NCI-H510A treated with DMSO at 0.1 percent for 48 hours (cell line): ENCODE measurements at regions not wholly inside any gene's neighbourhood (a gene's known extent, or its start where the extent isn't known, plus 50 kb on each side); places are given as distances from the start of the nearest gene placed in this dataset.

ENCODE experiments used
- DNase-seq: peaks from one replicate; lab custom pipeline; 2025; lab: John Stamatoyannopoulos, UW

DNA sequence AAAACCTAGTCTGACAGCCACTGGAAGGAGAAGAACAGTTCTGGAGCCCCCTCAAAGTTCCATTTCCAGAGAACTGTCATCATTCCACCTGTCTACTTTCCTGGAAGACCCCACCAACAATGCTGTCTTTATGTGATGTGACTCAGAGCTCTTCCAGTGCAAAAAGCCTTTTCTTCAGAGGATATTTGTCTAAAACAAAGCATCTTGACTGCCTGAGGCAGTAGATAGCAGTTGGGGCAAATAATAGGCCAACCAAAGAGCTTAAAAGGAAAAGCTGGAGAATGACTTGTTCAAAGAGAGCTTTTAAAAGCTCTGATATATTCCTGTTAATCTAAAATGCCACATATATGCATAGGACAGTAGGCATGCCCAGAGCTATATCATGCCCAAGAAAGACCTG lies 62.6 kb downstream of the MIS18A start:
- DNase-seq: no peak

DNA sequence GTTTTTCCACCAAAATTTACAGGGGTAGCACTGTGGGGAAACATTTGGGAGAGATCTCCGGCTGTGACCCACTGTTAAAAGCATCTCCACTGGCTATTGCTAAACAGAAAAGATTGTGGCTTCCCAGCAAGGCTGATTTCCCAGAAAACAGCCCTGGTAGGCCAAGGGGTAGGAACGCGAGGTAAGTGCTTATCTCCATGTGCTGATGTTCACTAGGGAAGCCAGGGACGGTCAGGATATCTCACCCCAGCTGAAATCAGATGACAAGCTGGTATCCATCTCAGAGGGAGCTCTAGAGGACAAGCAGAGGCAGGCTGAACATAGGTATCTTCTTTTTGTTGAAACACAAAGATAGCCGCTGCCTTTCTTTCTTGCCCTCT lies 63.6 kb downstream of the MIS18A start:
- no peak for DNase-seq

DNA sequence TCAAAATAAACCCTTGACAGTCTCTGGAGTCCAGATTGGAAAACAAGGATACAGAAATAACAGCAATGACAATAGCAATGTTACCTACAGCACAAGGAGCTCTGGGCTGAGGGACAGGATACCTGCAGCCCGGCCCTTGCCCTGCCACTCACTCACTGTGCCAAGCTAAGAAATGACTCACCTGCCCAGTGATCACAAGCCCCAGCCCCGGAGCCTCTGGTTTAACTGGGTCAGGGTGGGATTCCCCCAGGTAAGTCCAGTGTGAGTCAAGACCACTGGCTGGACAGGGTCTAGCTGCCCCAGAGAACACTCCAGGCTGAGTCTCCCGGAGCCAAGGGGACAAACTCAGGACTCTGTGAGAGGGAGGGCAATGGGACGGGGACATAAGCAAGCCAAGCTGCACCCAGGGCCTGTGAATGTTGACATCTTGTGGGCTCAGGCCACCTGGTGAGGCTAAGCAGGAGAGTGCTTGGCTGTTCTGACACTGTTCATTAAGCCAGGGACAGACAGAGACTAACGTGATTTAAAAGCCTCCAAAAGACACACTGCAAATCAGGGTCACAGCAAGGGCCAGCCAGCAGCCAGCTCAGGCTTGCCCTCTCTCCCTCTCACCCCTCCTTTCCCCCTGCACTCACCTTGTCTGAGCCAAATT lies 64.1 kb downstream of the MIS18A start:
- no peak for DNase-seq

DNA sequence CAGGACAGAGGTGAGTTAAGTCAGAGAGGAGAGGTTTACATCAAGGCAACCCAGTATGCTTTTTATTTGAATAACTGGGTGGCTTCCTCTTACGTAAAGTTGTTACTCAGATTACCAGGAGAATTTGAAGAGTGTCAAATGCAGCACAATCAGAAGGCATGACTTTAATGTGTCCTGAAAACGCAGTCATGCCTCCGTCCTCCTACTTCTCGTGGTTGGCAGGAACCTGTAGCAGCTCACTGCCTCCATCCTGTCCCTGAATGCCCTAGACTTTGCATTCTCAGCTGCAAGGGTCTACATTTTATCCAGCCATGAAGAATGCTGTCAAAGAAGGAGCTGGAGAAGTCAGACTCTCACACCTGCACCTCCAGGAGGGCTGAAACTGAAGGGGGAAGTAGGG lies 66.7 kb downstream of the MIS18A start:
- DNase-seq: no peak

DNA sequence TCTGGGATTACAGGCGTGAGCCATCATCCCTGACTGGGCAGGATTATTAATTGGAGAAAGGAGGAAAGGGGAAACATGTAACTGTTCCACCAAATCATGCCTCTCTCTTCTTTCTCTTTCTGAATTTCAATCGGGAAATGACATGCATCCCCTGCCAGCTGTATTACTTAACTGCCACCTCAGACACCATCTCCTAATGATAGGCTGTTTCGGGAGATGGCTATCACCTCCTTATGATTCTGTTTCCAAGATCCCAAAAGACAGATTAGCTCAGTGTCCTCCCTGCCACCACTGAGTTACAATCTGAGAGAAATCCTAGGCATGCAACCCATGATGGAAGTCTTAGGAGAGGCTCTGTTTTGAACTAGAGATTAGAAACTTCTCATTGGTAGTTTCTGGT lies 67.5 kb downstream of the MIS18A start:
- no peak for DNase-seq

DNA sequence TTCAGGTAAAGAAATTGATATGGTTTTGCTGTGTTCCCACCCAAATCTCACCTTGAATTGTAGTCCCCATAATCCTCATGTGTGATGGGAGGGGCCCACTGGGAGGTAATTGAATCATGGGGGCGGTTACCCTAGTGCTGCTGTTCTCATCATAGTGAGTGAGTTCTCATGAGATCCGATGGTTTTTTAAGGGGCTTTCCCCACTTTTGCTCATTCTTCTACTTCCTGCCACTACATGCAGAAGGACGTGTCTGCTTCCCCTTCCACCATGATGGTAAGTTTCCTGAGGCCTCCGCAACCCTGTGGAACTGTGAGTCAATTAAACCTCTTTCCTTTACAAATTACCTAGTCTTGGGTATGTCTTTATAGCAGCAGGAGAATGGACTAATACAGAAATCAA lies 69.3 kb downstream of the MIS18A start:
- no peak for DNase-seq

DNA sequence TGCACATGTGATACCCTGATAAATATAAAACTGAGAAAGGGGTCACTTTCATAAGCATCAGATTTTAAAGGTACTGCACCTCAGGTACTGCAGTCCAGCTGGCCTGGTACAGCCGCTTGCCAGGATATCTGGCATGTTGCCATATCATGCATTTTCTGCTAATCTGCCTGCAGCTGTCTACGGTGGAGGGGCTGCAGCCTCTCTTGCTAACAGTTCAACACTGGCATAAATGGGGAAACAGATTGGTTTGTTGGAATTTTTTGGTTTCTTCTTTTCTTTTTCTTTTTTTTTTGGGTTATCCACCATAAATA lies 71.5 kb downstream of the MIS18A start:
- peak; percentile 17 for DNase-seq

DNA sequence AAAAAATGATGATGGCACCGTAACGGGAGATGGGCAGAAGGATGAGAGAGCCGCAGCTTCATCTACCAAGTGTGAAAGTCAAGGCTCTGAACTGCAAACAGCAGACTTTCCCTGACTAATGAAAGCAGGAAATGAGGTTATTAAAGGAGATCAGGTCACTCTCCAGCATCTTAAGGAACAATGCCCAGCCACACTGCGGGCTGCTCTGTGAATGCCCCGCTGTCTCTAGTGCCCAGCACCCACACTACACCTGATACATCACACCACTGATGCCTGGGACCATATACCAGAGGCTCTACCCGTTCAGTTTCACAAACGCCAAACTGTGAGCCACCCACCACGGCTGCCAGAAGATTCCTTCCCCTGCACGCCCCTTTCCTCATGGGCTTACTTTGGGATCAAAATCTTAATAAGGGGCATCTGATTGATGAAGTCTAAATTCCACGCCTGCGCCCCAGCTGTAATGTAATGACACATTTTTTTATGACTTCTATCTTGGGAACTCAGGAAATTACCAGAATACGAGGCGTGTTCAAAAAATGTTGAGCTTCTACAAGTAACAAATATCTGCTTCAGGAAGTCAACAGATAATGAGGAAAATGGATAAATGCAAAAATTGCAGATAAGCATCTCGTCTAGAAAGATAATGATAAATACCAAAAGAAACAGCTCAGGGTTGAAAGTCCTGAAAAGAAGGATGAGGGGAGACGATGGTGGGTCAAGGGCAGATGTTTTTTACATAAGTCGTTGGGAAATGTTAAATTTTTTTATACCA lies 72.0 kb downstream of the MIS18A start:
- no peak for DNase-seq

DNA sequence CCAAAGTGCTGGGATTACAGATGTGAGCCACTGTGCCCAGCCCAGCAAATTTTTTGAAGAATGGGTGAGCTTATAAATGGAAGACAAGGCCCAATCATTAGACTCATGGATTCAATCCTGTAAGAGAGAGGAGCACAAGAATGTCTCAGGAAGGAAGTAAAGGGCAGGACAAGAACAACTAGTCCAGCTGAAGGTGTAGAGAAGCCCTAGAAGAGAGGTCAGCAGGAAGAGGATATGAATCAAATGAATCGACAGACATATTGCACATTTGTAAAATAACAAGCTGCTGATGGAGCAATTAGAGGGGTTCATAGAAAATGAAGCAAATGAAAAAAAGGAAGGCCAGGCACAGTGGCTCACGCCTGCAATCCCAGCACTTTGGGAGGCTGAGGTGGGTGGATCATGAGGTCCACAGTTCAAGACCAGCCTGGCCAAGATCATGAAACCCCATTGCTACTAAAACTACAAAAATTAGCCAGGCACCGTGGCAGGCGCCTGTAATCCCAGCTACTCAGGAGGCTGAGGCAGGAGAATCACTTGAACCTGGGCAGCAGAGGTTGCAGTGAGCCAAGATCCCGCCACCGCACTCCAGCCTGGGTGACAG lies 74.9 kb downstream of the MIS18A start:
- no peak for DNase-seq

DNA sequence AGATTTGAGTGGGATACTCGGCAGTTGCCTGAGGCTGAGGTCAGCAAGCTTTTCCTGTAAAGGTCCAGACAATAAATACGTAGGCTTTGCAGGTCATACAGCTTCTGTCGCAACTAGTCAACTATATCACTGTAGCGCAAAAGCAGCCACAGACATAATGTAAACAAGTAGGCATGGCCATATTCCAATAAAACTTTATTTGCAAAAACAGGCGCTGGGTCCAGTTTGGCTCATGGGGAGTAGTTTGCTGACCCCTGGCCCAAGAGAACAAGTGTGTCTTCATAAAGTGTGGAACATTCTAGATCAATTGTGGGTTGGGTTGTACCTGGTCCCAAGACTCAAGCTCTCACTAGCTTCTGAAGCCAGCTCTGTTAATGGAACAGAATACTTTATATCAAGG lies 78.8 kb downstream of the MIS18A start:
- no peak for DNase-seq

DNA sequence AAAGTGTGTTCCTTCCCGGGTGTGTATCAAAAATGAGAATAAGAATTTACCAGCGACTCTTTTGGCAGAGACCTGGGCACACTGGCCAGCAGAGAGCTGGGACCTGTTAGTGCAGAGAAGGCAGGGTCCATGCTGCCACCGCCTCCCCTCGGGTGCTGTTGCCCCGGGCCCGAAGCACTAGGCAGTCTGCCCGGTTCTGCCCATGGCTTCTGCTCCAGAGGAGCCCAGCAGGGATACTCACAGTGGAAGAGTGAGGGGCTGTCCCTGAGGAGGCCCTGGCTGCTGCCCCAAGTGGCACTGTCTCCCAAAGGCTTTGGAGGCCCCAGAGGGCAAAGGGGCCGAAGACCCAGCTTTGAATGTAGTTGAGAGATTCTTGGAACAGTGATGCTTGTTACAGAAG lies 80.5 kb downstream of the MIS18A start:
- DNase-seq: no peak

DNA sequence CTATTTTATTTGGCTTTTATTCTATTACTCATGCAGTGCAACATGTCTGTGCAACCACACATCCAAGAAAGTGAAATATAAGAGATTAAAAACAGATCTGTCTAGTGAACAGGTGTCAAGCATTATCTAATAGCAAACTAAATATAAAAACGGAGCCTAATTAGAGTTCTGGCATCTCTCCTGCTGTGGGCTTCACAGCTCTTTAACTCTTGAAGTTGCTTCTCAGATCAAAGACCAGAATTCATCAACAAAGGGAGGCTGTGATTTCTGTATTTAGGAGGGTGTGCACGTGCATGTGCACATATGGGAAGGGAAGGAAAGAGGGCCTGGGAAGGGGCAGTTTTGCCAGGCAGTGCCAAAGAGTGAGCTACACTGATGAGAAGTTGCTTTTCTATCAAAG lies 81.0 kb downstream of the MIS18A start:
- no peak for DNase-seq

DNA sequence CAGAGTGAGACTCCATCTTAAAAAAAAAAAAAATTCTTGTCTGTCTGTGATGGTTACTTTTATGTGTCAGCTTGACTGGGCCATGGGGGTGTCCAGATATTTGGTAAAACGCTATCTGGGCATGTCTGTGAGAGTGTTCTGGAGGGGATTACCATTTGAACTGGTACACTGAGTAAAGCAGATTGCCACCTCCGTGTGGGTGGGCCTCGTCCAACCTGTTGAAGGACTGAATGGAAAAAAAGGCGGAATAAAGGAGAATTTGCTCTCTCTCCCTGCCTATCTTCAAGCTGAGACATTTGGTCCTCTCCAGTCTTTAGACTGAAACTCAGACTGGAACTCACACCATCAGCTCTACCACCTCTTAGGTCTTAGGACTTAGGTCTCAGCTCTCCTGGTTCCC lies 82.8 kb downstream of the MIS18A start:
- no peak for DNase-seq

DNA sequence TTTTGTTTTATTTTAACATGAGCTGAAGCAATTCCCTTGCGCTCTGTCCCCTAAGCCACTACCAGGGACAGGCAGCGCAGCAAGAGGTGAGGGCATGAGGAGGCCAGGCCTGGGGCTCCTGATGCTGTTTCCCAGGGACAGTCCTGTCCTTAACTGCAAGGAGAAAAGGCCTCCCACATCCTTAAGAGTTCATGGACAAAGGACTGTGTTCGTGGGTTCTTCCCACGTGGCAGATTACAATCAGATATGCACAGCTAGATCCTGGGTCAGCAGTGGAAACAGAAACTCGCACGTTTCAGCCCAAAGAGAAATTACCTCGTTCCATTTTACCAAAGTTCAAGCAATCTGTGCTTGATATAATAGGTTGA lies 85.8 kb downstream of the MIS18A start:
- DNase-seq: no peak

DNA sequence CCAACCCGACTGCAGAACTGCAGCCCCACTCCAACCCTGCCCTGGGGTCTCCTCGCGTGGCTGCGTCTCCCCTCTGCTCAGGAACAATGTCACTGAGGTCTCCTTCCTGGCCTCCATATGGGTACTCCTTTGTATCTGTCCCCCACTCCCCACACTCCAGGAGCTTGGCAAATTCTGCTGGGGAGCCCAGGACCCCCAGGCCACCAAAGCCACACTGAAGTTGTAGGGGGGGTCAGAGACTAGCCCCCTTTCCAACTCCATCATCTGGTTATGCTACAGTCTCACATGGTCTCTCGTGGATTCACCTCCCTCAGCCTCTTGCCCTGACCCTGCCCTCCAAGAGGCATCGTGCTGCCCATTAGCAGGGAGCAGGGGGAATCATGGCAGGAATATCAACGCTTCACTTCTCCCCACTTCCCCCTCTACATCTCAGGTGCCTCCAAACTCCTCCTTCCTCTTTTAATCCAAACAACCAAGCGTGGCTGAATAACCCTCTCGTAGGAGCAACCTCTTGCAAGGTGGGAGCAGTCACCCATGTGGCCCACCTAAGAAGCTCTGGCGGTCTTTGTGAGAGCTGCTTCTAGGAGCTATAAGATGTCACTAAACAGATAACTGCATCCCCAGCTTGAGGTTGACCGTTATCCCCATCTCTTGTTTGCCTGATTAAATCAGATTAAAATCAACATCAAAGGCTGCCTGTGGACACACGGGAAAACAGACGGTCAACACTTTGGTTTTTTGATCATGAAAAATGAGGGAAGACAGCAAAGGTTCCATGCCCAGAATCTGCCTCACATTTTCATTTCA lies 86.4 kb downstream of the MIS18A start:
- no peak for DNase-seq

DNA sequence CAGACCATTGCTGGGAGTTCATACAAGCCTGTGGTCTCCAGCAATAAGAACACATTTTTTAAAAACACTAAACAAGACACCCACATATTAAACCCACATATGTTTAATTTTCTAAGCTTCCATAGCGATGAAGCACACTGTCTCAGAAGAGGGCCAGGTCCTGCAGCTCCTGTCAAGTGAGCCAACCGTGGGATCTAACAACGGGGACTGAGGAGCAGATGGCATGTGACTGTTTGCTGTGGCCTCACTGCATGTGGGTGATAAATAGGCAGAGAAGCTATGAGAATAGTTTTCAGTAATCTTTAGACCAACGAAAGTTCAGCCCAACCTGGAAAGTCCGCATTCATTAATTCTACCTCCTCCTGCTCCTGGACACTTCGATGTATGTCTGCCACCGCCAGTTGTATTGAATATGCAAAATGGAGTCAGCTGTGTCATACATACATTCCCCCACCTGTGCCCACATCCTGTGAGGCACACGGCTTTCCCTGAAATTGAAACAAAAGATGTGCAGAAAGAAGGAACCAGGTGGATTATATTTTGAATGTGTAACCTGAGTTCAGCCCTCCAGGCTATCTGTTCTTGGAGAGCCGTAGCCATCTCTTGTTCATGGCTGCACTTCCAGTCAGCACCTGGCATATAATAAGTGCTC lies 88.2 kb downstream of the MIS18A start:
- DNase-seq: no peak

DNA sequence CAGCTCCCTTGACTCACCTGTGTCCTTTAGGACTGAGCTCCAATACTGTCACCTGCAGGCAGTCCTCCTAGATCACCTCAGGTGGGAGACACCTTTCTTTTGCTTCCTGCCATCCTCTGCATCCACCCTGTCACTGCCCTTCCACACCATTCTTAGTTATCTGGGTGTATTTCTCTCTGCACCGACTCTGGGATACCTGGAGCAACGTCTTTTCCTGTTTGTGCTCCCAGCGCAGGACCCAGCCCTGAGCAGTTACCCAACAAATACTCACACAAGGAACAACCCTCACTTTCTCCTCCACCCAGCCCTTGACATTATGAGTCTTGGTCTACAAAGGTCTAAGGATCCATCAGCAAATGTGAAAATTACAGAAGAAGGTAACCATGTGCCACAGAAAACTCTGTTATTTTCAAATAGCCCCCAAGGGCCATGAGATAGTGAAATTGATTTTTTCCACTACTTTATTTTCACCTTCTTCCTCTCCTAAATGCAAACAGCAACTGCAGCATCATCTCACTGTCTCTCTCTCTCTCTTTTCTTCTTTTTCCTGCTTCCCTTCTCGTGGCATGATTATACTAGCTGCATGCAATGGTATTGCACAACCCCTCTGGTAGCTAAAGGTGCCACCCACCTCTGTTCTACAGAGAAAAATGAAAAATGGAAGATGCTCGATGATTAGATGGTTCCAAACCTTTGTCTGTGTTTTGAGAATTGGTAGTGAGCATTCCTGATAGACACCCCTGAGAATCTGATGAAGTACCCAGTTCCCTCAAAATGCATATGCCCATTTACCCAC lies 89.0 kb downstream of the MIS18A start:
- no peak for DNase-seq

DNA sequence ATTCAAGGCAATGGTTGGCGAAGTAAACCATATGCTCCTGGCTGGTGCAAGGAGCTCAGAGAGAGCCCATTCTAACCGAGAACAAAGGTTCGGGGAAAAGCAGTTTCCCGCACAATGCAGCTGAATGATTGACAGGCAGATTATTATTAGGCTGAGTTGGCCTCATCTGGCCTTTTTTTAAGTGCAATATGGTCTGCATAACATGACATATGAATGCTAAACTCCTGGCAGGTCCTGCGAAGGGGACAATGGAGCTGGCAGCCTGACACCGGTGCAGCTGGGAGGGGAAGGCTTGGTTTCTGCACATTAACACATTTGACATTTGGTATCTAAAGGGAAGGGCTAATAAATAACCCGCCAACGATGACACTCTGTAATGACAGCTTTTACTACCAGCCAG lies 92.0 kb downstream of the MIS18A start:
- peak; percentile 15 for DNase-seq

DNA sequence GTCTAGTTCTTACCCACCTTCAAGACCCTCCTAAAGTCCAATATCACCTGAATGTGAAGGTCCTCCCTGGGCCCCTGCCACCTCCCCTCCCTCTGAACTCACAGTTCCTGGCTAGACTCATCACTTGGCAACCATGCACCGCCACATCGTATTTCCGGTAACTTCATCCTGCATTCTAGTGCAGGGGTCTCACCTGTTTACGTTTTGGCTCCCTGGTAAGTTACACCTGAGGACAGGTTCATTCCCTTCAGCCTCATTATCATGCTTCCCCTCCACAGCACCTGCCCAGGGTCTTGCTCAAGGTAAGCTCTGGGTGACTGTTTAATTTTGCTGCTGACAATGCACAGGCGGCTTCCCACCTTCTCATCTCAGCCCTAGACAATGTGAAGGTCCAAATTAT lies 93.1 kb downstream of the MIS18A start:
- DNase-seq: no peak

DNA sequence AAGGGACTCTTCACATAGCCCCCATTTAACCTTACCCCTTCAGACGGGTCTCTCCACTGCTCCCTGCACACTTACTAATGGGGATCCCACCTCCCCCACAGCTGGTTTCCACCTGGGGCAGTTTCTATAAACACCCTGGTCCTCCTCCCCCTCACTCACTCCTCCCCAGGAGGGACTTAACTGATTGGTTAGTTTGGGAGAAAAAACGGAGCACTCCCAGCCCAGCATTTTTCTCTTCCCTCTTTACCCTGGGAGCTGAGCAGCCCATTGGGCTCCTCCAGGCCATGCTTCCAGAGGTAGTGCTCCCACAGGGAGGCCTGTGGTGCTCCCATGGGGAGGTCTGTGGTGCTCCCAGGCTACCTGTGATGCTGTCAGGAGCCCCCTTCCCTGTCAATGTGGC lies 93.7 kb downstream of the MIS18A start:
- no peak for DNase-seq

DNA sequence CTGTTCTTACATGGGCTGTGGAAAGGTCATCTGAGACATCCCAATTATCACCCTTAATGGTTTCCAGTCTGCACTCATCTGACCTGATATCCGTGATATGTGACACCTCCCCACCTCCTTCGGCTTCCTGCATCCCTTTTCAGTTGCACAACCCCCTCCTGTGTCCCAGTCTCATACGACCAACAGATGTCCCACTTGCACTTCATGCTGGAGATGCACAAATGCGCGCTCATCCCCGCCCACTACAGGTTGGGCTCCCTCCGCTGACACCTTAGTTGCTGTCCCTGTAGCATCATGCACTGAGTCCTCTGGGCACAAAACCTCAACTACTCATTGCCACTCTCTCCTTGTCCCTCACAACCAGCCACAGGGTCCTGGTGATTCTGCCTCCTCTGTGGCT lies 94.4 kb downstream of the MIS18A start:
- DNase-seq: peak; percentile 73

DNA sequence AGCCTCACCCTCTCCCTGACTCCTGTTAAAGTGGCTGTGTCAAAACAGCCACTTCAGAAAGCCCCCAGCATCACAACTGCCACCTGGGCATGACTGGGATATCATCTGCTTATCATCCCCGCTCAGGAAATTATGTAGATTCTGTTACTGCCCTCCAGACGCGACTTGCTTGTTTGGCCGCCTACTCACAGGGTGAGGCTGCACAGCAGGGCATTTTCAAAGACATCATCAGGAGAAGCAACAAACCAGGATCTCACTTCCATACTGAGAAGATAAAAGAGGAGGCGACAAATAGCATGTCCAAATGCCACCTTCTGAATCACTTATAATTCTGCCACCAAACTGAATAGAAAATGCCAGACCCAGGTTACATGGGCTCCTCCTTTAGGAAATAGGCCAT lies 94.8 kb downstream of the MIS18A start:
- DNase-seq: peak; percentile 17
